ENCODE measurements at regions not wholly inside any gene's neighbourhood (a gene's known extent, or its start where the extent isn't known, plus 50 kb on each side); places are given as distances from the start of the nearest gene placed in this dataset.
"Not testable (repeated sequence)": the region's sequence is repeated elsewhere in the genome, so short reads cannot be mapped to it uniquely, and the experiment has no call there.

DNA sequence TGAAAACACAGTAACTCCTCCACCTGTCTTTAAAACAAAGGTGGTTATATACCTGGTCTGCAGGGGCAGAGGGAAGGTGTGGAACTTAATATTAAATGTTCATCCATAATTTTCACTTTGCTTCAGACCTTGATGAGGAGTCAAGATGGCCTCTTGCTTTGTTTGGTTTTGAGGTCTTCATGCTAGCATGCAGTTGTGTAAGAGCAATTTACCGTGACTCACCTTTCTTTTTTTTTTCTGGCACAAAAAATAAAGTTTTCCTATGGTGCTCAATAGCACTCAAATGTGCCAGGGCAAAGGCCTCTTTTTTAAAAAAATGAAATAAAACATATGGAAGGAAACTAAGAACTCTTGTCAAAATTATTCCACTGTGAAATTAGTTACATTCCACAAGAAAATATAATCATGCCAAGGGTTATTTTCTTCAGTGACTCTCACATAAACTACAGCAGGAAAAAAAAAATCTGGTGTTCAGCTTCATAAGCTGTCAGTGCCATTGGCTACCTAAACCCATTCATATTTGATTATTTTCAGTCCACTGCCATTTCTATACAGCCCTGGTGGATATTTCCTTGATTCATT is 128.2 kb downstream of the SLC7A11 start:
- H3K27me3 ChIP-seq (ENCODE audit: control insufficient read depth, insufficient read depth): no peaks in the 10 kb centered on the region
- H3K4me1 ChIP-seq (ENCODE audit: control insufficient read depth, insufficient read depth, low read length): no peaks in the 10 kb centered on the region
- H3K4me3 ChIP-seq (ENCODE audit: low read length): no peak overlapping the region
- H3K9me3 ChIP-seq (ENCODE audit: control insufficient read depth, low read length): no peaks in the 10 kb centered on the region
- no peak for ATAC-seq
- no peak for DNase-seq
- intact Hi-C loops (cut with DNase I): no loop called here
- 64% methylated on average over 1 of the region's 1 CpG for WGBS
- H3K27ac ChIP-seq (ENCODE audit: low read length): no peak overlapping the region

- H3K4me1 ChIP-seq (ENCODE audit: control insufficient read depth, insufficient read depth, low read length); H3K27me3 ChIP-seq (ENCODE audit: control insufficient read depth, insufficient read depth); DNase-seq; H3K27ac ChIP-seq (ENCODE audit: low read length); H3K4me3 ChIP-seq (ENCODE audit: low read length); ATAC-seq; H3K9me3 ChIP-seq (ENCODE audit: control insufficient read depth, low read length); intact Hi-C loops (cut with DNase I): not testable (repeated sequence)
- WGBS: 91% methylated on average over 8 of the region's 8 CpGs
Measured at GRCh38 chr4:138112890-138113289, 129.3 kb downstream of the SLC7A11 start.

- no peaks in the 10 kb centered on the region for H3K4me1 ChIP-seq (ENCODE audit: control insufficient read depth, insufficient read depth, low read length)
- H3K4me3 ChIP-seq (ENCODE audit: low read length): no peak overlapping the region
- H3K9me3 ChIP-seq (ENCODE audit: control insufficient read depth, low read length): peaks cover 2% of the 10 kb centered on the region
- intact Hi-C loops (cut with DNase I): no loop called here
- no peak for DNase-seq
- 93% methylated on average over 2 of the region's 2 CpGs for WGBS
- H3K27ac ChIP-seq (ENCODE audit: low read length): no peak overlapping the region
- no peak for ATAC-seq
- no peaks in the 10 kb centered on the region for H3K27me3 ChIP-seq (ENCODE audit: control insufficient read depth, insufficient read depth)
Measured at GRCh38 chr4:138112389-138112788, 129.8 kb downstream of the SLC7A11 start.

DNA sequence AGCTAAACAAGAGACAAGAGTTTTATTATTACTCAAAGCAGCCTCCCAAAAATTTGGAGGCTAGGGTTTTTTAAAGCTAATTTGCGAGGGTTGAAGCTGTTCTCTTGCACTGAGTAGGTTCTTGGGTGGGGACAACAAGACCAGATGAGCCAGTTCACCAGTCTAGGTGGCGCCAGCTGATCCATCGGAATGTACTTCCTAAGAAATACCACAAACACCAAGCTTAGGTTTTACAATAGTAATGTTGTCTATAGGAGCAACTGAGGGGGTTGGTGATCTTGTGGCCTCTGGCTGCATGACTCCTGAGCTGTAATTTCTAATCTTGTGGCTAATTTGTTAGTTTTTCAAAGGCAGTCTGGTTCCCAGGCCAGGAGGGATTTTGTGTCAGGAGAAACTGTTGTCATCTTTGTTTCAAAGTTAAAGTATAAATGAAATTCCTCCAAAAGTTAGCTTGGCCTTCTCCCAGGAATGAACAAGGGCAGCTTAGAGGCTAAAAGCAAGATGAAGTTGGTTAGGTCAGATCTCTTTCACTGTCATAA is 130.6 kb downstream of the SLC7A11 start:
- intact Hi-C loops (cut with DNase I): no loop called here
- 94% methylated on average over 3 of the region's 3 CpGs for WGBS

GRCh38 chr4:138110815-138111214 is 131.3 kb downstream of the SLC7A11 start:
- DNase-seq (no peak), ATAC-seq (no peak)
- Histone ChIP-seq H3K9me3 (ENCODE audit: control insufficient read depth, low read length) (peaks cover 2% of the 10 kb centered on the region), H3K4me1 (ENCODE audit: control insufficient read depth, insufficient read depth, low read length) (no peaks in the 10 kb centered on the region), H3K27me3 (ENCODE audit: control insufficient read depth, insufficient read depth) (no peaks in the 10 kb centered on the region), H3K4me3 (ENCODE audit: low read length) (no peak overlapping the region), H3K27ac (ENCODE audit: low read length) (no peak overlapping the region)
- 40% methylated on average over 1 of the region's 1 CpG for WGBS
- intact Hi-C loops (cut with DNase I): no loop called here

More for the DNA sequence above, 130.6 kb downstream of the SLC7A11 start:
- no peaks in the 10 kb centered on the region for H3K4me1 ChIP-seq (ENCODE audit: control insufficient read depth, insufficient read depth, low read length)
- peaks cover 2% of the 10 kb centered on the region for H3K9me3 ChIP-seq (ENCODE audit: control insufficient read depth, low read length)
- H3K27me3 ChIP-seq (ENCODE audit: control insufficient read depth, insufficient read depth): no peaks in the 10 kb centered on the region
- H3K4me3 ChIP-seq (ENCODE audit: low read length): no peak overlapping the region
- no peak for DNase-seq
- H3K27ac ChIP-seq (ENCODE audit: low read length): no peak overlapping the region
- ATAC-seq: no peak

- no peaks in the 10 kb centered on the region for H3K4me1 ChIP-seq (ENCODE audit: control insufficient read depth, insufficient read depth, low read length)
- 88% methylated on average over 4 of the region's 4 CpGs for WGBS
- H3K27ac ChIP-seq (ENCODE audit: low read length): no peak overlapping the region
- ATAC-seq (no peak), DNase-seq (no peak)
- no peak overlapping the region for H3K4me3 ChIP-seq (ENCODE audit: low read length)
- peaks cover 2% of the 10 kb centered on the region for H3K9me3 ChIP-seq (ENCODE audit: control insufficient read depth, low read length)
- intact Hi-C loops (cut with DNase I): no loop called here
- H3K27me3 ChIP-seq (ENCODE audit: control insufficient read depth, insufficient read depth): no peaks in the 10 kb centered on the region
Measured at GRCh38 chr4:138107023-138107422, 135.1 kb downstream of the SLC7A11 start.

- 90% methylated on average over 4 of the region's 4 CpGs for WGBS
- Histone ChIP-seq H3K27ac (ENCODE audit: low read length) (no peak overlapping the region), H3K9me3 (ENCODE audit: control insufficient read depth, low read length) (peaks cover 2% of the 10 kb centered on the region), H3K4me3 (ENCODE audit: low read length) (no peak overlapping the region), H3K4me1 (ENCODE audit: control insufficient read depth, insufficient read depth, low read length) (no peaks in the 10 kb centered on the region), H3K27me3 (ENCODE audit: control insufficient read depth, insufficient read depth) (no peaks in the 10 kb centered on the region)
- no peak for ATAC-seq
- intact Hi-C loops (cut with DNase I): no loop called here
- DNase-seq: no peak
Measured at GRCh38 chr4:138105331-138105730, 136.8 kb downstream of the SLC7A11 start.

DNA sequence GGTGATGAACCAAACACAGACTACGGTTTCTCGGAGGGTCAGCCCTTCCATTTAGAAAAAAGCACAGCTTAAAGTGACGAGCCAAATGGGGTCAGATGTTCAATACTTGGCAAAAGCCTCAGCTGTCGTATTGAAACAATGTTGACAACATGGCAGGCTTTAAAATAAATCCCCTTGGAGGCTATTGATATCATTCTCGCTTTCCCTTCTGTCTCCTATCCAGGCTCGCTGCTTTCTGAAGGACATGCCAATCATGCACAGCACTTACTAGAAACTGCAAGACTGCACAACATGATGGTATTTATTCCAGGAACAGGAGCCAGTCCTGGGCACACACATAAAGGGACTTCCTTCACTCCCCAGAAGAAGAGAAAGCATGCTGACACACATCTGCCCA is 137.9 kb downstream of the SLC7A11 start:
- WGBS: 55% methylated on average over 6 of the region's 6 CpGs
- no peak overlapping the region for H3K27ac ChIP-seq (ENCODE audit: low read length)
- H3K27me3 ChIP-seq (ENCODE audit: control insufficient read depth, insufficient read depth): no peaks in the 10 kb centered on the region
- DNase-seq (no peak), ATAC-seq (no peak)
- no peaks in the 10 kb centered on the region for H3K4me1 ChIP-seq (ENCODE audit: control insufficient read depth, insufficient read depth, low read length)
- peak overlapping the region; percentile 30 for H3K4me3 ChIP-seq (ENCODE audit: low read length)
- intact Hi-C loops (cut with DNase I): no loop called here
- H3K9me3 ChIP-seq (ENCODE audit: control insufficient read depth, low read length): peaks cover 2% of the 10 kb centered on the region

DNA sequence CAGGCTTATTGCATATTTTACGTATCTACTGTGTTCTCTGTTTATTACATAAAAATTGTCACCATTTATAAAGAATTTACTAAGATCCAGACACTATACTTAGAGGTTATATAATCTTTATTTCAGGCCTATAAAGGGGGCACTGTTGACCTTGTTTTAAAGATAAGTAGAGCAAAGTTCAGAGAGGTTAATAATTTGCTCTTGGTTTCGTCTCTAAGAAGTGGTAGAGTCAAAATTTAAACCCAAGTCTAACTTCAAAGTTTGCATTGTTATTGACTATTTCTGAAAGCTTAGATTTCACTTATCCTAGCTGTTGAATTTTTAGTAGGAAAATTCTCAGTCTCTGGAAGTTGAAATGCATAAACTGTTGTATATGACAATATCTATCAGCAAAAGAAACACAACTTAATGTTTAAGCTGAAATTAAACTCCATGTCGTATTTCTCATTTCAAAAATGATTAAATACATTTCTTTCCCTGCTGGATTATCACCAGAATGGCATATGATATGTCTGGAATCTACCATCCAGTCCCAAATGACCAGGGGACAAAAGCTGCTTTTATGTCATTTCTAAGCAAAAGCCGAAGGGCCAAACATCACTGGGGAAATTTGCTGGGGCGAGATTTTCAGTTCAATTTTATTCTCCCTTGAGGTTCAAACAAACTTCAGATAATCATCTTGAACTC is 138.4 kb downstream of the SLC7A11 start:
- WGBS: 66% methylated on average over 5 of the region's 5 CpGs
- ATAC-seq (no peak), DNase-seq (no peak)
- peak overlapping the region; percentile 30 for H3K4me3 ChIP-seq (ENCODE audit: low read length)
- no peak overlapping the region for H3K27ac ChIP-seq (ENCODE audit: low read length)
- H3K4me1 ChIP-seq (ENCODE audit: control insufficient read depth, insufficient read depth, low read length): no peaks in the 10 kb centered on the region
- H3K9me3 ChIP-seq (ENCODE audit: control insufficient read depth, low read length): peaks cover 2% of the 10 kb centered on the region
- H3K27me3 ChIP-seq (ENCODE audit: control insufficient read depth, insufficient read depth): no peaks in the 10 kb centered on the region
- intact Hi-C loops (cut with DNase I): no loop called here

- DNase-seq (no peak), ATAC-seq (no peak)
- Histone ChIP-seq H3K9me3 (ENCODE audit: control insufficient read depth, low read length) (no peaks in the 10 kb centered on the region), H3K27ac (ENCODE audit: low read length) (no peak overlapping the region), H3K4me3 (ENCODE audit: low read length) (no peak overlapping the region), H3K4me1 (ENCODE audit: control insufficient read depth, insufficient read depth, low read length) (peaks cover 2% of the 10 kb centered on the region), H3K27me3 (ENCODE audit: control insufficient read depth, insufficient read depth) (no peaks in the 10 kb centered on the region)
- intact Hi-C loops (cut with DNase I): no loop called here
- WGBS: 74% methylated on average over 3 of the region's 3 CpGs
Measured at GRCh38 chr4:138099385-138099784, 142.8 kb downstream of the SLC7A11 start.

- Histone ChIP-seq H3K4me1 (ENCODE audit: control insufficient read depth, insufficient read depth, low read length) (peaks cover 2% of the 10 kb centered on the region), H3K9me3 (ENCODE audit: control insufficient read depth, low read length) (no peaks in the 10 kb centered on the region), H3K27ac (ENCODE audit: low read length) (no peak overlapping the region), H3K4me3 (ENCODE audit: low read length) (no peak overlapping the region), H3K27me3 (ENCODE audit: control insufficient read depth, insufficient read depth) (no peaks in the 10 kb centered on the region)
- DNase-seq (no peak), ATAC-seq (no peak)
- 62% methylated on average over 3 of the region's 3 CpGs for WGBS
- intact Hi-C loops (cut with DNase I): no loop called here
Measured at GRCh38 chr4:138097912-138098600, 144.1 kb downstream of the SLC7A11 start.

Measured in right cardiac atrium (tissue), 5 donors.